ENCODE measurements at regions not wholly inside any gene's neighbourhood (a gene's known extent, or its start where the extent isn't known, plus 50 kb on each side); places are given as distances from the start of the nearest gene placed in this dataset.

GRCh38 chr11:11075515-11076171 is 217.8 kb upstream of the ZBED5 start:
- no peaks in the 10 kb centered on the region for H3K9me3 ChIP-seq
- no peak overlapping the region for H3K4me3 ChIP-seq
- H3K36me3 ChIP-seq, result no peaks in the 10 kb centered on the region
- no peaks in the 10 kb centered on the region for H3K27me3 ChIP-seq
- FAIRE-seq (no peak), DNase-seq (no peak), ATAC-seq (no peak)
- WGBS, 2 donors, result 63 to 68% methylated on average over 6 of the region's 6 CpGs
- intact Hi-C loops (cut with DNase I), result no loop called here
- H3K4me1 ChIP-seq, result no peaks in the 10 kb centered on the region
- no peak overlapping the region for H3K27ac ChIP-seq
- no peak for TF ChIP-seq CTCF (IDR thresholded peaks at IDR 0.05)

- no peak overlapping the region for H3K4me3 ChIP-seq
- no peak for FAIRE-seq
- H3K27me3 ChIP-seq, result no peaks in the 10 kb centered on the region
- H3K4me1 ChIP-seq, result no peaks in the 10 kb centered on the region
- no peak for DNase-seq
- intact Hi-C loops (cut with DNase I), result no loop called here
- no peaks in the 10 kb centered on the region for H3K36me3 ChIP-seq
- no peak for TF ChIP-seq CTCF (IDR thresholded peaks at IDR 0.05)
- H3K27ac ChIP-seq, result no peak overlapping the region
- WGBS, 2 donors, result 81 to 86% methylated on average over 11 of the region's 11 CpGs
- H3K9me3 ChIP-seq, result no peaks in the 10 kb centered on the region
- ATAC-seq, result no peak
These were observed 217.0 kb upstream of the ZBED5 start for GRCh38 chr11:11074686-11075335.

GRCh38 chr11:11073996-11074395 is 216.1 kb upstream of the ZBED5 start:
- 67 to 70% methylated on average over 1 of the region's 1 CpG for WGBS, 2 donors
- ATAC-seq, result no peak

GRCh38 chr11:11072067-11072466 is 214.2 kb upstream of the ZBED5 start:
- Histone ChIP-seq H3K36me3 (no peaks in the 10 kb centered on the region), H3K27me3 (no peaks in the 10 kb centered on the region), H3K9me3 (no peaks in the 10 kb centered on the region), H3K27ac (no peak overlapping the region), H3K4me3 (no peak overlapping the region), H3K4me1 (no peaks in the 10 kb centered on the region)
- DNase-seq, result no peak
- whole genome bisulfite sequencing, 2 donors, result 61% methylated on average over 3 of the region's 3 CpGs
- TF ChIP-seq CTCF (IDR thresholded peaks at IDR 0.05), result no peak
- no peak for ATAC-seq
- intact Hi-C loops (cut with DNase I), result no loop called here
- no peak for FAIRE-seq

More at GRCh38 chr11:11073996-11074395, 216.1 kb upstream of the ZBED5 start:
- no peaks in the 10 kb centered on the region for H3K9me3 ChIP-seq
- no peak for TF ChIP-seq CTCF (IDR thresholded peaks at IDR 0.05)
- FAIRE-seq (no peak), DNase-seq (no peak)
- H3K4me1 ChIP-seq, result no peaks in the 10 kb centered on the region
- no peaks in the 10 kb centered on the region for H3K36me3 ChIP-seq
- no peaks in the 10 kb centered on the region for H3K27me3 ChIP-seq
- H3K27ac ChIP-seq, result no peak overlapping the region
- intact Hi-C loops (cut with DNase I), result no loop called here
- no peak overlapping the region for H3K4me3 ChIP-seq

- no peak overlapping the region for H3K27ac ChIP-seq
- no peak overlapping the region for H3K4me3 ChIP-seq
- H3K9me3 ChIP-seq, result no peaks in the 10 kb centered on the region
- H3K36me3 ChIP-seq, result no peaks in the 10 kb centered on the region
- TF ChIP-seq CTCF (IDR thresholded peaks at IDR 0.05), result no peak
- H3K4me1 ChIP-seq, result no peaks in the 10 kb centered on the region
- intact Hi-C loops (cut with DNase I), result no loop called here
- H3K27me3 ChIP-seq, result no peaks in the 10 kb centered on the region
- ATAC-seq (no peak), DNase-seq (no peak), FAIRE-seq (no peak)
- 35 to 59% methylated on average over 1 of the region's 1 CpG for WGBS, 2 donors
These were observed 213.6 kb upstream of the ZBED5 start for GRCh38 chr11:11071486-11071885.
